ENCODE measurements at regions not wholly inside any gene's neighbourhood (a gene's known extent, or its start where the extent isn't known, plus 50 kb on each side); places are given as distances from the start of the nearest gene placed in this dataset.
"Not testable (repeated sequence)": the region's sequence is repeated elsewhere in the genome, so short reads cannot be mapped to it uniquely, and the experiment has no call there.

DNA sequence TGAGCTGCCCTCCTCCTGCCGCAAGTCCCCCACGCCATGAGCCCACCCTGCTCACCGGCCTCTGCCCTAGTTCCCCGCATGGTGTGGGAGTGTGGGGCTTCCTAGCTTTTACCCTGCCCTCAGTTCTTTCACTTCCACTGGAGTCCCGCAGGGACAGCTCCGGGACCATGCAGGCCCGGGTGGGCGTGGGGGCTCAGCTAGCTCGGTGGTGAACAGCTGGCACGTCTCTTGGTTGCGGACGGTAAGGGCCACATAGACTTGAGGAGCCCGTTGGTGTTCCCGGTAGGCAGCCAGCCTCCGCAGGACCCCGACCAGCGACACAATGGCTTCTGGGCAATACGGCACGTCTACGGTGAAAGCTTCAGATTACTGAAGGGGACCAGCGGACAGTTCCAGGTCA lies 108.9 kb upstream of the CCZ1B start:
- Histone ChIP-seq H3K4me2 (ENCODE audit: extremely low read depth, insufficient read depth, low read length) (no peak overlapping the region), H4K20me1 (ENCODE audit: control insufficient read depth, extremely low read depth, insufficient read depth, low read length) (no peaks in the 10 kb centered on the region), H3K9me3 (ENCODE audit: control insufficient read depth, insufficient read depth, low read depth, low read length) (no peaks in the 10 kb centered on the region), H3K9ac (ENCODE audit: insufficient read depth, low read length) (no peak overlapping the region), H2AFZ (ENCODE audit: low read length) (no peak overlapping the region), H3K27ac (ENCODE audit: insufficient read depth, low read length) (no peak overlapping the region), H3K36me3 (ENCODE audit: control insufficient read depth, insufficient read depth, low read length) (no peaks in the 10 kb centered on the region), H3K4me3 (replicated peaks in 1 of 4; ENCODE audit: control extremely low read depth in 1 of 4, insufficient read depth in 1 of 4, low read depth in 3 of 4, low read length in 4 of 4) (no peak overlapping the region), H3K27me3 (ENCODE audit: control insufficient read depth, insufficient read depth, low read length) (no peaks in the 10 kb centered on the region), H3K79me2 (ENCODE audit: control insufficient read depth, insufficient read depth, low read length) (no peaks in the 10 kb centered on the region), H3K4me1 (ENCODE audit: control insufficient read depth, extremely low read depth, insufficient read depth, low read length) (no peaks in the 10 kb centered on the region)
- no peak for TF ChIP-seq EZH2 (IDR thresholded peaks at IDR 0.05; ENCODE audit: low read length, missing control alignments)
- TF ChIP-seq, protein P1, sequence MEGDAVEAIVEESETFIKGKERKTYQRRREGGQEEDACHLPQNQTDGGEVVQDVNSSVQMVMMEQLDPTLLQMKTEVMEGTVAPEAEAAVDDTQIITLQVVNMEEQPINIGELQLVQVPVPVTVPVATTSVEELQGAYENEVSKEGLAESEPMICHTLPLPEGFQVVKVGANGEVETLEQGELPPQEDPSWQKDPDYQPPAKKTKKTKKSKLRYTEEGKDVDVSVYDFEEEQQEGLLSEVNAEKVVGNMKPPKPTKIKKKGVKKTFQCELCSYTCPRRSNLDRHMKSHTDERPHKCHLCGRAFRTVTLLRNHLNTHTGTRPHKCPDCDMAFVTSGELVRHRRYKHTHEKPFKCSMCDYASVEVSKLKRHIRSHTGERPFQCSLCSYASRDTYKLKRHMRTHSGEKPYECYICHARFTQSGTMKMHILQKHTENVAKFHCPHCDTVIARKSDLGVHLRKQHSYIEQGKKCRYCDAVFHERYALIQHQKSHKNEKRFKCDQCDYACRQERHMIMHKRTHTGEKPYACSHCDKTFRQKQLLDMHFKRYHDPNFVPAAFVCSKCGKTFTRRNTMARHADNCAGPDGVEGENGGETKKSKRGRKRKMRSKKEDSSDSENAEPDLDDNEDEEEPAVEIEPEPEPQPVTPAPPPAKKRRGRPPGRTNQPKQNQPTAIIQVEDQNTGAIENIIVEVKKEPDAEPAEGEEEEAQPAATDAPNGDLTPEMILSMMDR (conservative IDR thresholded peaks at IDR 0.05 in 1 of 2, IDR thresholded peaks at IDR 0.05 in 1 of 2; ENCODE audit: low read depth in 1 of 2, low read length in 2 of 2): no peak
- DNase-seq (ENCODE audit: low read depth in 2 of 2): no peak

GRCh38 chr7:6936626-6937025 lies 110.6 kb upstream of the CCZ1B start:
- H3K4me2 ChIP-seq (ENCODE audit: extremely low read depth, insufficient read depth, low read length); H4K20me1 ChIP-seq (ENCODE audit: control insufficient read depth, extremely low read depth, insufficient read depth, low read length); H3K27ac ChIP-seq (ENCODE audit: insufficient read depth, low read length); H3K27me3 ChIP-seq (ENCODE audit: control insufficient read depth, insufficient read depth, low read length); H3K9me3 ChIP-seq (ENCODE audit: control insufficient read depth, insufficient read depth, low read depth, low read length); H3K79me2 ChIP-seq (ENCODE audit: control insufficient read depth, insufficient read depth, low read length); H3K4me3 ChIP-seq (replicated peaks in 1 of 4; ENCODE audit: control extremely low read depth in 1 of 4, insufficient read depth in 1 of 4, low read depth in 3 of 4, low read length in 4 of 4); H3K9ac ChIP-seq (ENCODE audit: insufficient read depth, low read length); H3K4me1 ChIP-seq (ENCODE audit: control insufficient read depth, extremely low read depth, insufficient read depth, low read length); H3K36me3 ChIP-seq (ENCODE audit: control insufficient read depth, insufficient read depth, low read length); H2AFZ ChIP-seq (ENCODE audit: low read length): not testable (repeated sequence)
- DNase-seq (ENCODE audit: low read depth in 2 of 2): peak; percentile 0 to 7

DNA sequence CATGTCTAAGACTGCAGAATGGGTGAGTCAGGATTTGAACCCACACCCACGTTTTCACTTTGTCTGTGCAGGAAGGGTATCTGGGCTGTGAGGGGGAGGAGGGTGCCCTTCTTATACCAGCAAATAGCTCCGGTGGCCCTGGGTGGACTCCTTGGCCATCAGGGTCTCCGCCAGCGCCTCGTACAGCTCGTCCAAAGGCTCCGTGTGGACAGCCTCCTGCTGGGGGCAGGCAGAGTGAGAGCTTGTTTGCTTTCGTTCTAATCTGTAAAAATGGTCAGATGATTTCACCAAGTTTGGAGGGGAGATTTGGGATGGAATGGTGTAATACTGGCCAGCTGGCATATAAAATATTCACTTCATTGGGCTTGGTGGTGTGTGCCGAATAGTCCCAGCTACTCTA lies 111.7 kb upstream of the CCZ1B start:
- H4K20me1 ChIP-seq (ENCODE audit: control insufficient read depth, extremely low read depth, insufficient read depth, low read length); H3K27ac ChIP-seq (ENCODE audit: insufficient read depth, low read length); H3K4me1 ChIP-seq (ENCODE audit: control insufficient read depth, extremely low read depth, insufficient read depth, low read length); H3K36me3 ChIP-seq (ENCODE audit: control insufficient read depth, insufficient read depth, low read length); H3K9ac ChIP-seq (ENCODE audit: insufficient read depth, low read length); DNase-seq (ENCODE audit: low read depth in 2 of 2); H3K4me3 ChIP-seq (replicated peaks in 1 of 4; ENCODE audit: control extremely low read depth in 1 of 4, insufficient read depth in 1 of 4, low read depth in 3 of 4, low read length in 4 of 4); H2AFZ ChIP-seq (ENCODE audit: low read length); H3K4me2 ChIP-seq (ENCODE audit: extremely low read depth, insufficient read depth, low read length); H3K27me3 ChIP-seq (ENCODE audit: control insufficient read depth, insufficient read depth, low read length); H3K9me3 ChIP-seq (ENCODE audit: control insufficient read depth, insufficient read depth, low read depth, low read length); H3K79me2 ChIP-seq (ENCODE audit: control insufficient read depth, insufficient read depth, low read length): not testable (repeated sequence)

GRCh38 chr7:6938284-6938683 lies 112.2 kb upstream of the CCZ1B start:
- TF ChIP-seq, protein P1 (conservative IDR thresholded peaks at IDR 0.05 in 1 of 2, IDR thresholded peaks at IDR 0.05 in 1 of 2; ENCODE audit: low read depth in 1 of 2, low read length in 2 of 2): peak; percentile 23 to 38
- not testable (repeated sequence) for H3K27ac ChIP-seq (ENCODE audit: insufficient read depth, low read length); H3K27me3 ChIP-seq (ENCODE audit: control insufficient read depth, insufficient read depth, low read length); H3K9me3 ChIP-seq (ENCODE audit: control insufficient read depth, insufficient read depth, low read depth, low read length); H4K20me1 ChIP-seq (ENCODE audit: control insufficient read depth, extremely low read depth, insufficient read depth, low read length); H3K79me2 ChIP-seq (ENCODE audit: control insufficient read depth, insufficient read depth, low read length); H3K4me2 ChIP-seq (ENCODE audit: extremely low read depth, insufficient read depth, low read length); H3K9ac ChIP-seq (ENCODE audit: insufficient read depth, low read length); H3K4me1 ChIP-seq (ENCODE audit: control insufficient read depth, extremely low read depth, insufficient read depth, low read length); H3K36me3 ChIP-seq (ENCODE audit: control insufficient read depth, insufficient read depth, low read length); H2AFZ ChIP-seq (ENCODE audit: low read length); H3K4me3 ChIP-seq (replicated peaks in 1 of 4; ENCODE audit: control extremely low read depth in 1 of 4, insufficient read depth in 1 of 4, low read depth in 3 of 4, low read length in 4 of 4)
- peak in 1 of 2 donors; percentile 3 for DNase-seq (ENCODE audit: low read depth in 2 of 2)

GRCh38 chr7:6939126-6939525 lies 113.1 kb upstream of the CCZ1B start:
- H3K27ac ChIP-seq (ENCODE audit: insufficient read depth, low read length); H3K36me3 ChIP-seq (ENCODE audit: control insufficient read depth, insufficient read depth, low read length); H3K4me2 ChIP-seq (ENCODE audit: extremely low read depth, insufficient read depth, low read length); H3K79me2 ChIP-seq (ENCODE audit: control insufficient read depth, insufficient read depth, low read length); H3K27me3 ChIP-seq (ENCODE audit: control insufficient read depth, insufficient read depth, low read length); H2AFZ ChIP-seq (ENCODE audit: low read length); H3K4me1 ChIP-seq (ENCODE audit: control insufficient read depth, extremely low read depth, insufficient read depth, low read length); H4K20me1 ChIP-seq (ENCODE audit: control insufficient read depth, extremely low read depth, insufficient read depth, low read length); H3K9me3 ChIP-seq (ENCODE audit: control insufficient read depth, insufficient read depth, low read depth, low read length); H3K4me3 ChIP-seq (replicated peaks in 1 of 4; ENCODE audit: control extremely low read depth in 1 of 4, insufficient read depth in 1 of 4, low read depth in 3 of 4, low read length in 4 of 4); DNase-seq (ENCODE audit: low read depth in 2 of 2); H3K9ac ChIP-seq (ENCODE audit: insufficient read depth, low read length): not testable (repeated sequence)

DNA sequence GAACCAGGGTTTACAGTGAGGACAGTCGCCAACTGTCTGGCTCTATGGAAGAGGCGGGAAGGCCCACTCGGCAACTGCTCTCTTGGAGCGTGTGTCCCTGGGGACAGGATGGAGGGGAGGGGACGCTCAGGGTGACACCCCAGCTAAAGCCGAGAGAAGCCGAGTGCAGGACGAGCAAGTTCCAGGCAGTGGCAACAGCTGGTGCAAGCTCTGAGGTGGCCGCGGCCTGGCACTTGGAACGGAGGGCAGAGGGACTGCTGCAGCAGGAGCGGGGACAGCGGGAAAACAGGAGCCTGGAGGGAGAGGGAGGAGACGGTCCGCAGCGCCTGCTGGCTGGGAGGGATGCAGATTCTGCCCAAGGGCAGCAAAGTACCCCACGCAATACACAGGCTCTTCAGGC lies 113.8 kb upstream of the CCZ1B start:
- H3K4me3 ChIP-seq (replicated peaks in 1 of 4; ENCODE audit: control extremely low read depth in 1 of 4, insufficient read depth in 1 of 4, low read depth in 3 of 4, low read length in 4 of 4); H3K79me2 ChIP-seq (ENCODE audit: control insufficient read depth, insufficient read depth, low read length); H3K36me3 ChIP-seq (ENCODE audit: control insufficient read depth, insufficient read depth, low read length); H3K27ac ChIP-seq (ENCODE audit: insufficient read depth, low read length); H3K9me3 ChIP-seq (ENCODE audit: control insufficient read depth, insufficient read depth, low read depth, low read length); DNase-seq (ENCODE audit: low read depth in 2 of 2); H3K4me2 ChIP-seq (ENCODE audit: extremely low read depth, insufficient read depth, low read length); H3K27me3 ChIP-seq (ENCODE audit: control insufficient read depth, insufficient read depth, low read length); H2AFZ ChIP-seq (ENCODE audit: low read length); H3K4me1 ChIP-seq (ENCODE audit: control insufficient read depth, extremely low read depth, insufficient read depth, low read length); H4K20me1 ChIP-seq (ENCODE audit: control insufficient read depth, extremely low read depth, insufficient read depth, low read length); H3K9ac ChIP-seq (ENCODE audit: insufficient read depth, low read length): not testable (repeated sequence)

Data from fibroblast of lung (primary cell).